ENCODE measurements at regions not wholly inside any gene's neighbourhood (a gene's known extent, or its start where the extent isn't known, plus 50 kb on each side); places are given as distances from the start of the nearest gene placed in this dataset.
"Not testable (repeated sequence)": the region's sequence is repeated elsewhere in the genome, so short reads cannot be mapped to it uniquely, and the experiment has no call there.

GRCh38 chr7:35853194-35853593 is 52.3 kb downstream of the SEPTIN7 start:
- H3K4me1 ChIP-seq (ENCODE audit: control insufficient read depth in 1 of 2, insufficient read depth in 2 of 2, low read length in 2 of 2); ATAC-seq (ENCODE audit: low FRiP score); H3K27me3 ChIP-seq (ENCODE audit: control insufficient read depth in 1 of 2, insufficient read depth in 2 of 2, low read length in 1 of 2); DNase-seq; H3K4me3 ChIP-seq (ENCODE audit: low read length in 2 of 2); H3K27ac ChIP-seq (ENCODE audit: low read depth in 1 of 2, low read length in 2 of 2); intact Hi-C loops (cut with DNase I); H3K36me3 ChIP-seq (ENCODE audit: control insufficient read depth in 1 of 2, insufficient read depth in 2 of 2, low read length in 1 of 2); H3K9me3 ChIP-seq (ENCODE audit: control insufficient read depth, low read length): not testable (repeated sequence)
- WGBS, 2 donors = 89 to 92% methylated on average over 7 of the region's 7 CpGs

GRCh38 chr7:35854311-35854710 is 53.5 kb downstream of the SEPTIN7 start:
- ATAC-seq (ENCODE audit: low FRiP score) (no peak), DNase-seq (no peak)
- Histone ChIP-seq H3K9me3 (ENCODE audit: control insufficient read depth, low read length) (no peaks in the 10 kb centered on the region), H3K4me1 (ENCODE audit: control insufficient read depth in 1 of 2, insufficient read depth in 2 of 2, low read length in 2 of 2) (no peaks in the 10 kb centered on the region), H3K36me3 (ENCODE audit: control insufficient read depth in 1 of 2, insufficient read depth in 2 of 2, low read length in 1 of 2) (no peaks in the 10 kb centered on the region), H3K27me3 (ENCODE audit: control insufficient read depth in 1 of 2, insufficient read depth in 2 of 2, low read length in 1 of 2) (no peaks in the 10 kb centered on the region), H3K27ac (ENCODE audit: low read depth in 1 of 2, low read length in 2 of 2) (no peak overlapping the region), H3K4me3 (ENCODE audit: low read length in 2 of 2) (no peak overlapping the region)
- intact Hi-C loops (cut with DNase I) = no loop called here
- 10 to 28% methylated on average over 1 of the region's 1 CpG for WGBS, 2 donors

GRCh38 chr7:35856175-35856574 is 55.3 kb downstream of the SEPTIN7 start:
- intact Hi-C loops (cut with DNase I) = no loop called here
- no peaks in the 10 kb centered on the region for H3K9me3 ChIP-seq (ENCODE audit: control insufficient read depth, low read length)
- ATAC-seq (ENCODE audit: low FRiP score) (no peak), DNase-seq (no peak)
- no peak overlapping the region for H3K27ac ChIP-seq (ENCODE audit: low read depth in 1 of 2, low read length in 2 of 2)
- no peaks in the 10 kb centered on the region for H3K27me3 ChIP-seq (ENCODE audit: control insufficient read depth in 1 of 2, insufficient read depth in 2 of 2, low read length in 1 of 2)
- no peak overlapping the region for H3K4me3 ChIP-seq (ENCODE audit: low read length in 2 of 2)
- 72 to 74% methylated on average over 4 of the region's 4 CpGs for WGBS, 2 donors
- no peaks in the 10 kb centered on the region for H3K36me3 ChIP-seq (ENCODE audit: control insufficient read depth in 1 of 2, insufficient read depth in 2 of 2, low read length in 1 of 2)
- H3K4me1 ChIP-seq (ENCODE audit: control insufficient read depth in 1 of 2, insufficient read depth in 2 of 2, low read length in 2 of 2) = no peaks in the 10 kb centered on the region

GRCh38 chr7:35860664-35861063 is 59.8 kb downstream of the SEPTIN7 start:
- no peak for DNase-seq
- no peak overlapping the region for H3K4me3 ChIP-seq (ENCODE audit: low read length in 2 of 2)
- no peaks in the 10 kb centered on the region for H3K4me1 ChIP-seq (ENCODE audit: control insufficient read depth in 1 of 2, insufficient read depth in 2 of 2, low read length in 2 of 2)
- H3K36me3 ChIP-seq (ENCODE audit: control insufficient read depth in 1 of 2, insufficient read depth in 2 of 2, low read length in 1 of 2) = no peaks in the 10 kb centered on the region
- no peak overlapping the region for H3K27ac ChIP-seq (ENCODE audit: low read depth in 1 of 2, low read length in 2 of 2)
- H3K27me3 ChIP-seq (ENCODE audit: control insufficient read depth in 1 of 2, insufficient read depth in 2 of 2, low read length in 1 of 2) = no peaks in the 10 kb centered on the region
- 86 to 90% methylated on average over 1 of the region's 1 CpG for WGBS, 2 donors
- no peaks in the 10 kb centered on the region for H3K9me3 ChIP-seq (ENCODE audit: control insufficient read depth, low read length)
- ATAC-seq (ENCODE audit: low FRiP score) = no peak
- intact Hi-C loops (cut with DNase I) = no loop called here

DNA sequence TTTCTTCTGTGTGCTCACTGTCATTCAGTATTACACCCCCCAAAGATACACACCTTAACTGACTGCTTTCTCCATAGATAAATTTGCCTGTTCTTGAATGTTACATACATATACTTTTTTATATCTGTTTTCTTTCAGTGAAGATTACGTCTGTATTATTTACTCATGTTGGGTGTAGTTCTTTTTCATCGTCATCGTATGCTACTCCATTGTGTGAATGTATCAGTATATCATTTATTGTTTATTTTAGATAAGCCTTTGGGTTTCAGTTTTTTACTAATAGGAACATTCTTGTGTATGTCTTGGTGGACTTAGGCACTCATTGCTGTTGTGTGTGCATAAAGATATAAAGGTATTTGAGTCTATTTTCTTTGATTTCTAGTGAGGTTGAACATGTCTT is 64.4 kb downstream of the SEPTIN7 start:
- Histone ChIP-seq H3K4me3 (ENCODE audit: low read length in 2 of 2) (no peak overlapping the region), H3K4me1 (ENCODE audit: control insufficient read depth in 1 of 2, insufficient read depth in 2 of 2, low read length in 2 of 2) (no peaks in the 10 kb centered on the region), H3K36me3 (ENCODE audit: control insufficient read depth in 1 of 2, insufficient read depth in 2 of 2, low read length in 1 of 2) (no peaks in the 10 kb centered on the region), H3K27me3 (ENCODE audit: control insufficient read depth in 1 of 2, insufficient read depth in 2 of 2, low read length in 1 of 2) (no peaks in the 10 kb centered on the region), H3K9me3 (ENCODE audit: control insufficient read depth, low read length) (no peaks in the 10 kb centered on the region), H3K27ac (ENCODE audit: low read depth in 1 of 2, low read length in 2 of 2) (no peak overlapping the region)
- no peak for DNase-seq
- intact Hi-C loops (cut with DNase I) = no loop called here
- no peak for ATAC-seq (ENCODE audit: low FRiP score)
- WGBS, 2 donors = 29 to 39% methylated on average over 3 of the region's 3 CpGs

DNA sequence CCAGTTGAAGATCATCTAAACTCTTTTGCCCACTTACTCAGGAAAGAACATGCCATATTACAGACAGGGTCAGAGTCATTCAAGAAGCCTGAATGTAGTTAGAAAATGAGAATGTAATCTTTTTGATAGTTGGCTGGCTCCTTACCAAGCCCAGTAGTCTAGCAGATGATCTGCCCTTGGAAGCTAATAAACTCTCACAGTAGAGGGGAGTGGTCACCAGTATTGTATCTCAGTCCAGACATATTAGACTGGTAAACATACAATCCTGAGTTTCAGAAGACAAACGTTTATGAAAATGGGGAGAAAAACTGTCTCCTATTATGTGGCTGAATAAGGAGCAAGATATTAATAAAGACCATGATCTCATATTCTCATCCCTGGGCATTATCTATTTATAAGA is 65.3 kb downstream of the SEPTIN7 start:
- Histone ChIP-seq H3K9me3 (ENCODE audit: control insufficient read depth, low read length) (no peaks in the 10 kb centered on the region), H3K27me3 (ENCODE audit: control insufficient read depth in 1 of 2, insufficient read depth in 2 of 2, low read length in 1 of 2) (no peaks in the 10 kb centered on the region), H3K4me1 (ENCODE audit: control insufficient read depth in 1 of 2, insufficient read depth in 2 of 2, low read length in 2 of 2) (no peaks in the 10 kb centered on the region), H3K4me3 (ENCODE audit: low read length in 2 of 2) (no peak overlapping the region), H3K27ac (ENCODE audit: low read depth in 1 of 2, low read length in 2 of 2) (no peak overlapping the region), H3K36me3 (ENCODE audit: control insufficient read depth in 1 of 2, insufficient read depth in 2 of 2, low read length in 1 of 2) (no peaks in the 10 kb centered on the region)
- WGBS, 2 donors = 29 to 48% methylated on average over 1 of the region's 1 CpG
- DNase-seq (no peak), ATAC-seq (ENCODE audit: low FRiP score) (no peak)
- intact Hi-C loops (cut with DNase I) = no loop called here

- H3K36me3 ChIP-seq (ENCODE audit: control insufficient read depth in 1 of 2, insufficient read depth in 2 of 2, low read length in 1 of 2); H3K4me1 ChIP-seq (ENCODE audit: control insufficient read depth in 1 of 2, insufficient read depth in 2 of 2, low read length in 2 of 2); intact Hi-C loops (cut with DNase I); H3K27ac ChIP-seq (ENCODE audit: low read depth in 1 of 2, low read length in 2 of 2); DNase-seq; H3K27me3 ChIP-seq (ENCODE audit: control insufficient read depth in 1 of 2, insufficient read depth in 2 of 2, low read length in 1 of 2); H3K9me3 ChIP-seq (ENCODE audit: control insufficient read depth, low read length); ATAC-seq (ENCODE audit: low FRiP score); H3K4me3 ChIP-seq (ENCODE audit: low read length in 2 of 2): not testable (repeated sequence)
- WGBS, 2 donors = 31 to 45% methylated on average over 1 of the region's 1 CpG
Observed at GRCh38 chr7:35869117-35869516, 68.3 kb downstream of the SEPTIN7 start.

DNA sequence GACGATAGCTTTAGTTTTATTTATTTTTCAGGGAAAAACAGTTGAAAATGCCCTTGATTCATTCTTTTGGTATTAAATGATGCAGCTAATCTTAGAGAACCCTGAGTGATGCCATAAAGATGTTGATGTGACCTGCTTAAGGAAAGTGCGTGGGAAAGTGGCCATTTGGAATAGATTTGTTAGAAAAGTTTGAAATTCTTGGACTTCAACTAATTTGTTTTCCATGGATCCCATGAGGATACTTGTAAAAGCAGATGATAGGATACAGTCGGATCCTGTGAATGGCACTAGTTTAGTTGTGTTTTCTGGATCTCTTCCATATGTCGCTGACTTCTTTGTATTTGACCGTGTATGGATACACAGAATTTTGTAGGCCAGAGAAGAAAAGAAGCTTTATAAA is 69.0 kb downstream of the SEPTIN7 start:
- ATAC-seq (ENCODE audit: low FRiP score) (no peak), DNase-seq (no peak)
- Histone ChIP-seq H3K27ac (ENCODE audit: low read depth in 1 of 2, low read length in 2 of 2) (no peak overlapping the region), H3K9me3 (ENCODE audit: control insufficient read depth, low read length) (no peaks in the 10 kb centered on the region), H3K4me1 (ENCODE audit: control insufficient read depth in 1 of 2, insufficient read depth in 2 of 2, low read length in 2 of 2) (no peaks in the 10 kb centered on the region), H3K27me3 (ENCODE audit: control insufficient read depth in 1 of 2, insufficient read depth in 2 of 2, low read length in 1 of 2) (no peaks in the 10 kb centered on the region), H3K4me3 (ENCODE audit: low read length in 2 of 2) (no peak overlapping the region), H3K36me3 (ENCODE audit: control insufficient read depth in 1 of 2, insufficient read depth in 2 of 2, low read length in 1 of 2) (no peaks in the 10 kb centered on the region)
- intact Hi-C loops (cut with DNase I) = no loop called here
- 16 to 23% methylated on average over 5 of the region's 5 CpGs for WGBS, 2 donors

DNA sequence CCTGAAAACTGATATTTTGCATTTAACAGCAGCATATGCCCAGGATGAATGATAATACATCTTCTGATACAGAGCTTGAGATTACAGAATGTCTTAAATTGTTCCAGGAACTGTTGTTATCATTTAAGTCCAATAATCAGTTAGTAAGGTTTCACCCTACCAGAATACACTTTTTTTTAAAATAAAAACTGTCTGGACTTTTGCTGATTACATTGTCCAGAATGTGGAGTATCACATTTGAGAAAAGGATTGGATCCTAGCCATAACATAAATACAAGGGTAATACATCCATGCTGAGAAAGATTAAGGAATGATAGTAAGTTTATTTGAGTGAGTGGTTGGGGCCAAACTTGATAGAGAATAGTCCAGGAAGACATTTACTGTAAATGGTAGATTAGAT is 71.0 kb downstream of the SEPTIN7 start:
- no peaks in the 10 kb centered on the region for H3K36me3 ChIP-seq (ENCODE audit: control insufficient read depth in 1 of 2, insufficient read depth in 2 of 2, low read length in 1 of 2)
- no peak overlapping the region for H3K4me3 ChIP-seq (ENCODE audit: low read length in 2 of 2)
- DNase-seq (no peak), ATAC-seq (ENCODE audit: low FRiP score) (no peak)
- H3K4me1 ChIP-seq (ENCODE audit: control insufficient read depth in 1 of 2, insufficient read depth in 2 of 2, low read length in 2 of 2) = no peaks in the 10 kb centered on the region
- no peaks in the 10 kb centered on the region for H3K9me3 ChIP-seq (ENCODE audit: control insufficient read depth, low read length)
- no peak overlapping the region for H3K27ac ChIP-seq (ENCODE audit: low read depth in 1 of 2, low read length in 2 of 2)
- intact Hi-C loops (cut with DNase I) = no loop called here
- H3K27me3 ChIP-seq (ENCODE audit: control insufficient read depth in 1 of 2, insufficient read depth in 2 of 2, low read length in 1 of 2) = no peaks in the 10 kb centered on the region
